GM12875 (cell line): ENCODE measurements at regions not wholly inside any gene's neighbourhood (a gene's known extent, or its start where the extent isn't known, plus 50 kb on each side); places are given as distances from the start of the nearest gene placed in this dataset.

Experiments used
- H3K4me3 ChIP-seq: one replicate; pipeline ENCODE4 v1.5.1; 2011; ENCODE audit warnings: low read depth, low read length, control low read depth
- CTCF ChIP-seq: IDR thresholded peaks from 2 replicates; pipeline ENCODE4 v1.5.1; 2011; ENCODE audit warnings: low read depth, mild to moderate bottlenecking, control low read depth, inconsistent platforms, low read length, moderate library complexity, borderline replicate concordance; ENCODE audit not compliant: insufficient read depth

DNA sequence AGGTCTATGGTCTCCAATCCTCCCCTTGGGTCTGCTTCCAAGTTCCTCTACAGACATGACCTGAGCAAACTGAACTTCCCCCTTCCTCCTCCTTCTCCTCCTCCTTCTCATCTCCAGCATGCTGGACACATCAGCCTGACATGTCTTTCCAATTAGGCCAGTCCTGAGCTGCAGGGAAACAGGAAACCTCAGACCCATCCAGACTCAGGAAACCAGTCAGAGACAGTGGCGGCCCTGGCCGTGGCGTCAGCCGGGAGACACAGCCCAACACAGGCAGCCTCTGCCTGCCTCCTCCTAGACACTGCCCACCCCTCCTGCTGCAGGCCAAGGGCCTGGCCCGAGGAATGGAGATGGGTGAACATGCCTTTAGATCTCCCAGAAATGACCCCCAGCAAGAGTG lies 468.8 kb downstream of the BCL11B start:
- no peak overlapping the region for H3K4me3 ChIP-seq
- no peak for TF ChIP-seq CTCF

DNA sequence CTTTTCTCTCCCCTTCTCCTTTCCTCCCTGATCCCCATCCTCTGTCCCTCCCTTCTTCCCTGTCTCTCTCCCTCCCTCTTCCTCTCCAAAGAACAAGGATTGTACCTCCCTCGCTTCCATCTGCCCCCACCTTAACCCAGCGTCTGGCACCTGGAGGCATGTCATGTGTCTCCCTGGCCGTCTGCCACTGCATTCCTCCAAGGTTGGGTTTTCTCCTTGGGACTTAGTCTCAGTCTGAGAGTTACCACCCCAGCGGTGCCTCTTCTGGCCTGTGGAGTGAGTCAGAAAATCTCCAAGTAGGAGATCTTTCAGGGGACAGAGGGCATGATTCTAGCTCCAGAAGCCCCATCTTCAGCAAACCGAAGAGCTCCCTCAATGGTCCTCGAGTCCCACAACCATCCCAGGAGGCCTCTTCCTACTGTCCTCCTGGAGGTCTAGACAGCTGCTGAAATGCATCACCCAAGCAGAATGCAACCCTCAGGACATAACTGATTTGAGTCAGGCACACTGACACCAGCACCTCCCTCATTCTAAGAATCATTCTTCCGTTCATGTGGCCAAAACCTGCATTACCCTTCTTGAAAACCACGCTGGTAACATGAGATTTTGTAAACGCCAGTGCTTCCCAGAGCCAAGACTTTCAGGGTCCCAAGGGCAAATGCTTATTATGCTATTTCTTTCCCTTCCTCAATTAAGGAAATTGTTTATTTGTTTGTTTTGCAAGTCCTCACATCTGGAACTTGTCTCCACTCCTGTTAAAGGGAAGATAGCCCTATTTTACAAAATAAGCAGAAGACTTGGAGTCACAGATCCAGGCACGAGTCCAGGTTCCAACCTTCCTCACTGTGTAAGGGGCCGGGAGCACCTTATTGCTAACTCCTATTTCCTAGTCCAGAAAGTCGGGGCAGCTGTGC lies 463.2 kb downstream of the BCL11B start:
- no peak for TF ChIP-seq CTCF
- no peak overlapping the region for H3K4me3 ChIP-seq

DNA sequence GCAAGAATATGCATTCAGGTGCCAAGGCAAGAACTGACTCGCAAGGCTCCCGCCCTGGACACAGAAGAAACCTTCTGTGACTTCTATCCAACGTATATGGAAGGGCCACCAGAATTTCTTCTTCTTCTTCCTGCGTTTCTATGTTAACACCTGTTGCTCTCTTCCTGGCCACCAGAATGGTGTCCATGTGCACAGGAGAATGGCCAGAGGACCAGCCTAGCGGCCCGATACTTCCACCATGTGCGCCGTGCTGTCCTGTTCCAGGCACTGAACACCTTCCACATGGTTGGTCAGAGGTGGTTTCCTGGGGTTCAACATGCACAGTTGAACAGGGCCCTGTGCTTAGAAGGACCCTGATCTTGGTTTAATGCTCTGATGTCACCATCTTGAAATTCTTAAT lies 455.8 kb downstream of the BCL11B start:
- no peak overlapping the region for H3K4me3 ChIP-seq
- no peak for TF ChIP-seq CTCF

GRCh38 chr14:98816720-98817119 lies 455.3 kb downstream of the BCL11B start:
- no peak overlapping the region for H3K4me3 ChIP-seq
- TF ChIP-seq CTCF, result no peak

DNA sequence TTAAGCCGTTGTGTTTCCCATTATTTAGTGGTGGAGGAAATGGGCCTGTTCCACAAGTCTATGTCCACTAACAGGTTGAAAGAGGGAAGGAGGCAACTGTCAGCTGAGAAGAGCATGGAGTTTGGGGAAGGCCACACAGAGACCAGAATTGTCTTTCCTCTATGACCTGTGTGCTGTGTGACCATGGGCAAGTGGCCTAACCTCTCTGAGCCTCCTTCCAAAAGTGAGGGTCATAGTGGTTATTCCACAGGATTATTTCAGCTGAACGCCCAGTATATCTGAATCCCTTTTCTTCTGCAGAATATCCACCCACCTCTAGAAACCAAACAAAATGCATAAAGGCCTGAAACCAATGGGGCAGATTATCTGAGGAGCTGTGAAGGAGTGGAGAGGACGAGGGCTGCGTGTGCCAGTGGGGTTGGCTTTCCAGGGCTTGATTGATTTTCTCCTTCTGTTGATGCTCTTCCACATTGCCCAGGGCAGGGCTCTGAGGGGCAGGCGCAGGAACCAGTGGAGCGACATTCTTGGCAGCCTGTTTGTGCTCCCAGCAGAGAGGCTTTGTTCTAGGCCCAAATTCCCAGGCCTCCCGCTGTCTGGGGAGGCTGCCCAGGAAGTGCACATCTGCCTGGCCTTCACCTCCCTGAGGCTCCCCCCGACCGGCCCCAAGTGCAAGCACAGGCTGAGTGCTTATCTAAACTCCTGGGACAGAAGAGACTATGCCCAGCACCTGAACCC lies 452.7 kb downstream of the BCL11B start:
- no peak for TF ChIP-seq CTCF
- no peak overlapping the region for H3K4me3 ChIP-seq

GRCh38 chr14:98819867-98820206 lies 452.2 kb downstream of the BCL11B start:
- no peak overlapping the region for H3K4me3 ChIP-seq
- TF ChIP-seq CTCF, result no peak

- H3K4me3 ChIP-seq, result no peak overlapping the region
- no peak for TF ChIP-seq CTCF
Observed at GRCh38 chr14:98822917-98823316, 449.1 kb downstream of the BCL11B start.
